Hepatocyte (in vitro differentiated cells): ENCODE measurements at regions not wholly inside any gene's neighbourhood (a gene's known extent, or its start where the extent isn't known, plus 50 kb on each side); places are given as distances from the start of the nearest gene placed in this dataset.

Experiments used
- CTCF ChIP-seq: fragments of 200-600 bp; sonication (generic); IDR thresholded peaks from 2 replicates; pipeline ENCODE4 v1.5.1; 2016; ENCODE audit warnings: antibody characterized with exemption, mild to moderate bottlenecking; ENCODE audit not compliant: poor library complexity
- EZH2phosphoT487 ChIP-seq: fragments of 200-600 bp; sonication (generic); IDR thresholded peaks from one replicate; pipeline ENCODE4 v1.6.1; 2018; ENCODE audit warnings: antibody characterized with exemption, mild to moderate bottlenecking, low read depth, moderate library complexity; ENCODE audit not compliant: unreplicated experiment, severe bottlenecking

- TF ChIP-seq CTCF (no peak), EZH2phosphoT487 (no peak)
Observed at GRCh38 chr9:29773676-29774075, 2200.4 kb upstream of the C9orf72 start.
